ENCODE measurements at regions not wholly inside any gene's neighbourhood (a gene's known extent, or its start where the extent isn't known, plus 50 kb on each side); places are given as distances from the start of the nearest gene placed in this dataset.

- Histone ChIP-seq H3K4me1 (ENCODE audit: control insufficient read depth in 4 of 4, insufficient read depth in 4 of 4, low read length in 3 of 4) (peaks cover 0 to 10% (median 1%) of the 10 kb centered on the region in 4 donors), H3K9ac (ENCODE audit: low read depth in 1 of 2, low read length in 2 of 2) (no peak overlapping the region), H3K4me3 (ENCODE audit: low read depth in 1 of 3, low read length in 3 of 3) (no peak overlapping the region), H3K27ac (ENCODE audit: low read depth in 1 of 2, low read length in 2 of 2) (no peak overlapping the region), H3K9me3 (ENCODE audit: control insufficient read depth in 4 of 4, low read length in 3 of 4) (no peaks in the 10 kb centered on the region), H3K27me3 (ENCODE audit: control insufficient read depth in 4 of 4, insufficient read depth in 4 of 4, low read length in 3 of 4) (no peaks in the 10 kb centered on the region), H3K36me3 (ENCODE audit: control insufficient read depth in 4 of 4, insufficient read depth in 3 of 4, low read depth in 1 of 4, low read length in 3 of 4) (no peaks in the 10 kb centered on the region)
- no peak for DNase-seq (ENCODE audit: low spot score)
- TF ChIP-seq HNF4G (IDR thresholded peaks at IDR 0.05) (no peak), NR2F2 (IDR thresholded peaks at IDR 0.05) (no peak), EGR1 (IDR thresholded peaks at IDR 0.05; ENCODE audit: low read depth in 2 of 2) (no peak), TAF1 (conservative IDR thresholded peaks at IDR 0.05) (no peak), HNF4A (conservative IDR thresholded peaks at IDR 0.05) (no peak), ATF3 (IDR thresholded peaks at IDR 0.05) (no peak), FOXA2 (IDR thresholded peaks at IDR 0.05) (no peak)
- TF ChIP-seq, protein P1, sequence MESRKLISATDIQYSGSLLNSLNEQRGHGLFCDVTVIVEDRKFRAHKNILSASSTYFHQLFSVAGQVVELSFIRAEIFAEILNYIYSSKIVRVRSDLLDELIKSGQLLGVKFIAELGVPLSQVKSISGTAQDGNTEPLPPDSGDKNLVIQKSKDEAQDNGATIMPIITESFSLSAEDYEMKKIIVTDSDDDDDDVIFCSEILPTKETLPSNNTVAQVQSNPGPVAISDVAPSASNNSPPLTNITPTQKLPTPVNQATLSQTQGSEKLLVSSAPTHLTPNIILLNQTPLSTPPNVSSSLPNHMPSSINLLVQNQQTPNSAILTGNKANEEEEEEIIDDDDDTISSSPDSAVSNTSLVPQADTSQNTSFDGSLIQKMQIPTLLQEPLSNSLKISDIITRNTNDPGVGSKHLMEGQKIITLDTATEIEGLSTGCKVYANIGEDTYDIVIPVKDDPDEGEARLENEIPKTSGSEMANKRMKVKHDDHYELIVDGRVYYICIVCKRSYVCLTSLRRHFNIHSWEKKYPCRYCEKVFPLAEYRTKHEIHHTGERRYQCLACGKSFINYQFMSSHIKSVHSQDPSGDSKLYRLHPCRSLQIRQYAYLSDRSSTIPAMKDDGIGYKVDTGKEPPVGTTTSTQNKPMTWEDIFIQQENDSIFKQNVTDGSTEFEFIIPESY (IDR thresholded peaks at IDR 0.05): no peak
- 84% methylated on average over 5 of the region's 5 CpGs for WGBS
Observed at GRCh38 chr4:23959396-23960148, 69.7 kb upstream of the PPARGC1A start.

- DNase-seq (ENCODE audit: low spot score): no peak
- Histone ChIP-seq H3K27me3 (ENCODE audit: control insufficient read depth in 4 of 4, insufficient read depth in 4 of 4, low read length in 3 of 4) (no peaks in the 10 kb centered on the region), H3K4me1 (ENCODE audit: control insufficient read depth in 4 of 4, insufficient read depth in 4 of 4, low read length in 3 of 4) (peaks cover 0 to 10% (median 1%) of the 10 kb centered on the region in 4 donors), H3K27ac (ENCODE audit: low read depth in 1 of 2, low read length in 2 of 2) (no peak overlapping the region), H3K9ac (ENCODE audit: low read depth in 1 of 2, low read length in 2 of 2) (no peak overlapping the region), H3K36me3 (ENCODE audit: control insufficient read depth in 4 of 4, insufficient read depth in 3 of 4, low read depth in 1 of 4, low read length in 3 of 4) (no peaks in the 10 kb centered on the region), H3K4me3 (ENCODE audit: low read depth in 1 of 3, low read length in 3 of 3) (no peak overlapping the region), H3K9me3 (ENCODE audit: control insufficient read depth in 4 of 4, low read length in 3 of 4) (no peaks in the 10 kb centered on the region)
- 51% methylated on average over 2 of the region's 2 CpGs for WGBS
- no peak for TF ChIP-seq EGR1 (IDR thresholded peaks at IDR 0.05; ENCODE audit: low read depth in 2 of 2)
- no peak for TF ChIP-seq RXRA (IDR thresholded peaks at IDR 0.05)
- TF ChIP-seq GABPA (IDR thresholded peaks at IDR 0.05 in 1 of 2, conservative IDR thresholded peaks at IDR 0.05 in 1 of 2): no peak
- TF ChIP-seq ATF3 (IDR thresholded peaks at IDR 0.05): no peak
- TF ChIP-seq JUND (IDR thresholded peaks at IDR 0.05): no peak
- no peak for TF ChIP-seq MAX (IDR thresholded peaks at IDR 0.05)
- TF ChIP-seq TAF1 (conservative IDR thresholded peaks at IDR 0.05): no peak
- TF ChIP-seq HNF4A (conservative IDR thresholded peaks at IDR 0.05): no peak
- TF ChIP-seq, protein P1 (IDR thresholded peaks at IDR 0.05): no peak
- no peak for TF ChIP-seq HNF4G (IDR thresholded peaks at IDR 0.05)
- no peak for TF ChIP-seq SP1 (IDR thresholded peaks at IDR 0.05)
- no peak for TF ChIP-seq NR2F2 (IDR thresholded peaks at IDR 0.05)
Observed at GRCh38 chr4:23958749-23959148, 68.9 kb upstream of the PPARGC1A start.
